Jurkat, Clone E6-1 (cell line): ENCODE measurements at regions not wholly inside any gene's neighbourhood (a gene's known extent, or its start where the extent isn't known, plus 50 kb on each side); places are given as distances from the start of the nearest gene placed in this dataset.
"Not testable (repeated sequence)": the region's sequence is repeated elsewhere in the genome, so short reads cannot be mapped to it uniquely, and the experiment has no call there.

Source experiments
- DNase-seq: peaks from one replicate; pipeline ENCODE4 v3.0.0-alpha.2; 2011; ENCODE audit warnings: low read depth, low spot score
- H3K4me3 ChIP-seq: 2 replicates; pipeline ENCODE4 v1.5.1; 2011; ENCODE audit warnings: mild to moderate bottlenecking, low read length, control low read depth, moderate library complexity

DNA sequence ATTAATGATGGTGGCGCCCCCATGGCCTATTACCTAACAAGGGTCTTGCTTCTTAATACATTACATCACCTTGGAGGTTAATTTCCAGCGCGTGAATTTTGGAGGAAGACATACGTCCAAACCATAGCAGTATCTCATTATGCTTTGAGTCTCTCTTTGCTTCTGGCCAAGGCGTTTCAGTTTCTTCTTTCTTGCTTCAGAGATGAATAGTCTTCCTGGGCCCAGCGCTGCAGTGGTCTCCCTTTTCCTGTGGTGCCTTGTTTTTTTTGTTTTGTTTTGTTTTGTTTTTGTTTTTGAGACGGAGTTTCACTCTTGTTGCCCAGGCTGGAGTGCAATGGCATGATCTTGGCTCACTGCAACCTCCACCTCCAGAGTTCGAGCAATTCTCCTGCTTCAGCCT, 268.4 kb downstream of the SOX4 start:
- no peak overlapping the region for H3K4me3 ChIP-seq
- no peak for DNase-seq

DNA sequence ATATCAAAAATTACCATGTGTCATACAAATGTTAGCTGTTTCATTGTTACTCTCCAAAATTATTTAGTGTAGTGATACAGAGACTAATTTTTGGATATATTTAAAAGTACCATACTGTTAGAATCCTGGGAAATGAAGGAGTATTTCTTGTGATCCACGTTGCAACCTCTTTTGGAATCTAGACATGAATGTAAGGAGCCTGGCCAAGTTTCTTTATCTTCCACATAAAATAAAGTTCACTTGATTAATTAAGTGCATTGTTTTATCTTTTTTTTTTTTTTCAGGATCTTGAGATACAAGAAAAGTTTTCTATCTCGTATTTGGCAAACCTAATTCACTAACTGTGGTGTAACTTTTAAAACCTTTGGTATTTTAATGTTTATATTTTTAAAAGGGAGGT, 270.7 kb downstream of the SOX4 start:
- H3K4me3 ChIP-seq: no peak overlapping the region
- DNase-seq: no peak

DNA sequence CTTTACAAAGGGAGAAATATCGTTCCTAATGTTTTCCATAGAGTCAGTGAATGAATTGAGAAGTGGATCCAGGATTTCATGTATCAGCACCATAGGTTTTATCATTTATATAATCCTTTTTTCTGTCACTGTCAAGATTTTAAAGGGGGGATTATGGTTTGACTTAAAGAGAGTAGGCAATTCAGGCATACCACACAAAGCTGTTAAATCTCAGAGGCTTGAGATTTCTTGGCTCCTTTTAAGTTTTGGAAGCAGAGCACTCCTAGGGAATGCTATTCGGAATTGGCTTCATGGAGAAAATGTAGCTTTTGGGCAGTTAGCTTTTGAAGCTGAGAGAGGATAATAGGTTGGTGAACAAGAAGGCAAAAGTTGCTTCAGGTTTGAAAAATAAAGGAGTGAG, 274.7 kb downstream of the SOX4 start:
- H3K4me3 ChIP-seq: no peak overlapping the region
- DNase-seq: no peak

DNA sequence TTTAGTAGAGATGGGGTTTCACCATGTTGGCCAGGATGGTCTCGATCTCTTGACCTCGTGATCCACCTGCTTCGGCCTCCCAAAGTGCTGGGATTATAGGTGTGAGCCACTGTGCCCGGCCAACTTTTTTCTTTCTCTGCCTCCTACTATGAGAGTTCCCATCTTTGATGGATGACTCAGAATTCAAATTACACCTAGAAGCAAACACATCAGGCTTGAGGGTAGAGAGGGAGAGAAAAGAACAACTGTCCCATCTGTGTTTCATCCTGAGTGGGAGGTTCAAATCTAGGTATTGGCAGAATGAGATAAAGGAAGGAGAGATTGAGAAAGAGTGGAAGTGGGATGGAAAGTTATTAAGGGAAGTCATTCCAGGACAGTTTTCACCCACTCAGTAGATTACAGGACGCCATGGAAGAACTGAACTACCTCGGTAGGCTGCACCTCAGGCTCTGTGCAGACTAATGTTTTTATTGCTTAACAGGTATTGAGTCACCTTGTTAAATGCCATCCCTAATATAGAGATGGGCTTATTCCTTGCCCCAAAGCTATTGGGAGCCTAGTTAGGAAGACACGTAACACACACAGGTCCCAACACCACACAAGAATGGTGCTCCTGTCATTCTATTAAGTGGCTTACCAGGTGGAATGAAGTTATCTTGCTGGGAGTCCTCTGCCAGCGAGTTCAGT, 275.7 kb downstream of the SOX4 start:
- H3K4me3 ChIP-seq: no peak overlapping the region
- DNase-seq: no peak

DNA sequence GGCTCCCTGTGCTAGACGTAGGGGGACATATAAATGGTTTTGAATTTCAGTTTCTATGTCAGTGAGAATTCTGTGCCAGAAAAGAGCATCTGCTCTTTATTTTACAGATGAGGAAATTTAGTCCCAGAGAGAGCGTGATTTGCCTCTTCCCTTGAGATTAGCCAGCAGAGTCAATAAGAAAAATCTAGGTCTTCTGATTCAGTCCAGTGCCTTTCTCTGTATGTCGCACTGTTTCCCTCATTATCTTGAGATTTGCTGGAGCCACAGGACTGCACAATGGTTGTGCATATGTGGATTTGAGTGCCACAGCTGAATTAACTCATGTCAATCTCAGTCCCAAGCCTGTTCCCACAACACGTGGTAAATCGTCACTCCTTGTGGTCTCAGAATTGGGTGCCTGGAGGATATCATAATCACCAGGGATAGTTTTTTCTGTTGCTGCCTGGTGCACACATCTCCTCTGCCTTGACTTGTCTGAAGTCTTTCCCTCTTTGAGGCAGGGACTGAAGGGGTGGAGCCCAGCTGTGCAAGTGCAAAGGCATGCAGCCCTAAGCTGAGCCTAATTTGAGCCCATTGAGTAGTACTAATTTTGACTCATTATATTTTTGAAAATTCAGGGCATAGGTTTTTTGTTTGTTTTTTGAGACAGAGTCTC, 276.7 kb downstream of the SOX4 start:
- no peak overlapping the region for H3K4me3 ChIP-seq
- peak; percentile 63 for DNase-seq

DNA sequence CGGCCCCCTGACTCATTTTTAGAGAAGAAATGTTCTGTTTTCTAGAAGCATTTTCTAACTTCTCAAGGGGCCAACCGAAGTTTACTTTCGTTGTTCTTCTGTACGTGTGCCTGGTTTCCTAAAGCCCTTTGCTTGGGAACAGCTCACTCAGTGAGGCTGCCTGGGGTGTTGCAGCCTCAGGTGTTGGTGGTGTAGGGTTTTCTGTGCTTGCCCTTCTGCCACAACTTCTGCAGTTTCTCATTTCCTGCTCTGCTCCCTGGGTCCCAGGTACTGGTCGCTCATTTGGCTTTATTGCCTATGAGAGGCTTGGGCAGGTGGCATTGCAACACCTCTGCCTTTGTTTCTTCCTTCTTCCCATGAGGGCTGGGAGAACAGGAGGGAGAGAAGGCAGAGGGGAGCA, 278.3 kb downstream of the SOX4 start:
- peak overlapping the region; percentile 40 for H3K4me3 ChIP-seq
- DNase-seq: peak; percentile 71

DNA sequence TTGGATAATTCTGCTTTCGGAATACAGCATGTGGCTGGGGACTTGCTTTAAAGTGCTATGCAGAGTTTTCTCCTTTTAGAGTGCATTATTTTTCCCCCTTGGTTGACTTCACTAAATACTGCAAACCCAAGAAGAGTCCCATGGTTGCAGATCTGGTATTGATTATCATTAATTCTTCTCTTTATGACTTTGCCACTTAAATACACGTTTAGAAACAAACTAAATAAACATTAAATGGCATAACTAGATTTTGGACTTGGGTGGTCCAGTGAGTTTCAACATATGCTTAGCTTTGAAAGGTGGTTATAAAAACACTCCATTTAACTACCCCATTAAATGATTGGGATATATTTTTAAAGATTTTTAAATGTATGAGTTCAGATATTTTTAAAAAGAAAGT, 279.2 kb downstream of the SOX4 start:
- H3K4me3 ChIP-seq: peak overlapping the region; percentile 40
- DNase-seq: no peak

DNA sequence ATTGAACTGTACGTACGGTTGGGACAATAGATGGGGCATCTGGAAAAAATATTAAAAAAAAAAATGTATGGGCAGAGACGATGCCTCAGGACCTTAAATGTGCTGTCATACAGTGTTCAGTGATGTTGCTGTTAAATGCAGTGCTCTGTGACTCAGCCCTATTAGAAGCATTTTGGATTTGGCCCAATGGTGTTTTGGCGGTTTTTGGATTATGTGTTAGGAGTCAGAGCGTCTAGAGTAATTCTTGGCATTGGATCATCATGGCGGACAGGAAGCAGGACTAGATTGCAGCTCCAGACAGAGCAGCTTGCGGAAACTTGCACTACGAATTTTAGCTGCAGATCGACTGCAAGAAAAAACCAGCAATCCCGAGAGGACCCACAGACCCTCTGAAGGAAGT, 280.0 kb downstream of the SOX4 start:
- no peak overlapping the region for H3K4me3 ChIP-seq
- DNase-seq: no peak

DNA sequence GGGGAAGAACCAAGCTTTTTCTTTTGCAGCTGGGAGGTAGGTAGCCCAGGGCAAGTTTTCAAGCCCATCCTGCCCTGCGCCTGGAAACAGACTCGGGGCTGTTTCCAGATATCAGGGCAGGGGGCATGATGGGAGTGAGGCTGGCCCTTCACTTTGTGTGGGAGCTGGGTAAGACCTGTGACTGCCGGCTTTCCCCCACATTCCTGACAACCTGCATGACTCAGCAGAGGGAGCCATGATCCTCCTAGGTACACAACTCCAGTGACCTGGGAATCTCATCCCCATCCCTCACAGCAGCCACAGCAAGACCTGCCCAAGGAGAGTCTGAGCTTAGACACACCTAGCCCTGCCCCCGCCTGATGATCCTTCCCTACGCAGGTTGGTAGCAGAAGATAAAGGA, 280.8 kb downstream of the SOX4 start:
- no peak overlapping the region for H3K4me3 ChIP-seq

DNA sequence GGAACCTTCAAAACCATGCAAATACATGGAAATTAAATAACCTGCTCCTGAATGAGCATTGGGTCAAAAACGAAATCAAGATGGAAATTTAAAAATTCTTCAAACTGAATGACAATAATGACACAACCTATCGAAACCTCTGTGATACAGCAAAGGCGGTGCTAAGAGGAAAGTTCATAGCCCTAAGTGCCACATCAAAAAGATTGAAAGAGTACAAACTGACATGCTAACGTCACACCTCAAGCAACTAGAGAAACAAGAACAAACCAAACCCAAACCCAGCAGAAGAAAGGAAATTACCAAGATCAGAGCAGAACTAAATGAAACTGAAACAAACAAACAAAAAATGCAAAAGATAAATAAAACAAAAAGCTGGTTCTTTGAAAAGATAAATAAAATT, 283.5 kb downstream of the SOX4 start:
- DNase-seq: peak; percentile 80
- not testable (repeated sequence) for H3K4me3 ChIP-seq

More for the DNA sequence above, 280.8 kb downstream of the SOX4 start:
- DNase-seq: no peak

DNA sequence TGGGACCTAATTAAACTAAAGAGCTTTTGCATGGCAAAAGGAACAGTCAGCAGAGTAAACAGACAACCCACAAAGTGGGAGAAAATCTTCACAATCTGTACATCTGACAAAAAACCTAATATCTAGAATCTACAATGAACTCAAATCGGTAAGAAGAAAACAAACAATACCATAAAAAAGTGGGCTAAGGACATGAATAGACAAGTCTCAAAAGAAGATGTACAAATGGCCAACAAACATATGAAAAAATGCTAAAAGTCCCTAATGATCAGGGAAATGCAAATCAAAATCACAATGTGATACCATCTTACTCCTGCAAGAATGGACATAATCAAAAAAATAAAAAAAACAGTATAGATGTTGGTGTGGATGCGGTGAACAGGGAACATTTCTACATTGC, 286.7 kb downstream of the SOX4 start:
- H3K4me3 ChIP-seq, DNase-seq: not testable (repeated sequence)

DNA sequence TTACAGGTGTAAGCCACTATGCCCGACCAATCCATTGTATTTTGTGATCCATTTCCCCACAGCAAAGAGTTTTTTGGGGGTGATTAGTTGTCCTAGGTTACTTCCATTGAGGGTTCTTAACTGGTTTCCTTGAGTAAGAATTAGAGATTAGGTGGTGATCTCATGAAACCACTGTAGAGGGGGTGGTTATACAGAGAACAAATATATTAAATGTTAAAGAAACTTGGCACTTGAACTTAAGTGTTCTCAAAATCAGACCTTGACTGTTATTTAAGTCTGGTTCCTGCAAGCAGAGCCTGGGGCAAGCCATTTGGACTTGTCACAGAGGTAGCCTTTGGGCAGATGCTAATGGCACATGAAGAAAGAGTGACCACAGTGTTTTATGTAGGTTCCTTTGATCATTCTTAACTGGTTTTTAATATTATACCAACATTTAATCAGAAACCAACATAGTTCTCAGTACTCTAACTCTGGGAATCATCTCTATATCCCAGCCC, 288.5 kb downstream of the SOX4 start:
- no peak for DNase-seq
- H3K4me3 ChIP-seq: no peak overlapping the region

DNA sequence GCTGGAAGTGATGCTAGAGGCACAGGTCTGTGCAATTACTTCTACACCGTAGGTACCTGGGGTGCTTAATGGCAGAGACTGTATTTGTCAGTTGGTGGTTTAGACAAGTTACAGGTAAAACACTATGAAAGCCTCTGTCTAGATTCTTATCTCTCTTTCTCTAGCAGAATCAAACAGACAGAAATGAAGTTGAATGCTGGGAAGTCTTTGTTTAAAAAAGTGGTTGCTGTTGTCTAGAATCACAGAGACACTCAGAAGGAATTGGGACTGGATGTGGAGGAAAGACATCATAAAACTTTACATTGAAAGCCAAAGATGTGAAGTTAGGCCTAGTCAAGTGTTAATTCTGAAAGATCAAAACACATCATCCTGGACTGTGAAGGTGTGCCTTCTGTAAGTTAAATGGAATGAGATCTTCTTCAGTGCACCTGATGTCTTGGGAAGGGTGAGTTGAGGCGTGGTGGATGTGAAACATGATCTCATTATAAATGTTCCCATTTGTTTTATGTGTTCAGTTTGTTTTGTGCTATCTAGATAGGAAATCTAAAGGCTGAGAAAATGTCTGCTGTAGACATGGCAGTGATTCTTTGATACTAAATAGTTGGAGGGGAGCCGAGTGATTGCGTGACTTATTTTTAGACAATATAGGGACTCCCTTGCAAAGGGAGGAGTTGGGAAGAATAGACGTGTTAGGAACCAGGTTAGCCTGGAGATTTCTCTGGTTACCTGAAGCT, 290.2 kb downstream of the SOX4 start:
- DNase-seq: peak; percentile 89

DNA sequence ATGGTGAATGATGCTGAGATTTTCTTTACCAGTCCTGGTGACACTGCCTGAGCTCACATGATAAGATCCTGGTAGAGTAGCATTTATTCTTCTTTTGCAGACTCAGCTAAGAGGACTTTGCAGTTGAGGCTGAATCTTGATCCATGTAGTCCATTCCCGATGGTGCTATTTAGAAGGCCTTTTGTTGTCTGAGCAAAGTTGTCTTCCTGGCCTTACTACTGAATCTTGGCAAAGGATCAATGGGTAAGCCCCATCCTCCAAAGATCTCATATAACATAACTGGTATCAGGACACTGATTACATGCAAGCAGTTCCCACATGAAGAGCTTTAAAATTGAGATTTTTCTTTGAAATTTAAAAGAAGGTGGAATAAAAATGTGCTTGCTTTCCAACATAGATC, 291.6 kb downstream of the SOX4 start:
- peak overlapping the region; percentile 47 for H3K4me3 ChIP-seq
- no peak for DNase-seq

More for the DNA sequence above, 290.2 kb downstream of the SOX4 start:
- peak overlapping the region; percentile 47 for H3K4me3 ChIP-seq

DNA sequence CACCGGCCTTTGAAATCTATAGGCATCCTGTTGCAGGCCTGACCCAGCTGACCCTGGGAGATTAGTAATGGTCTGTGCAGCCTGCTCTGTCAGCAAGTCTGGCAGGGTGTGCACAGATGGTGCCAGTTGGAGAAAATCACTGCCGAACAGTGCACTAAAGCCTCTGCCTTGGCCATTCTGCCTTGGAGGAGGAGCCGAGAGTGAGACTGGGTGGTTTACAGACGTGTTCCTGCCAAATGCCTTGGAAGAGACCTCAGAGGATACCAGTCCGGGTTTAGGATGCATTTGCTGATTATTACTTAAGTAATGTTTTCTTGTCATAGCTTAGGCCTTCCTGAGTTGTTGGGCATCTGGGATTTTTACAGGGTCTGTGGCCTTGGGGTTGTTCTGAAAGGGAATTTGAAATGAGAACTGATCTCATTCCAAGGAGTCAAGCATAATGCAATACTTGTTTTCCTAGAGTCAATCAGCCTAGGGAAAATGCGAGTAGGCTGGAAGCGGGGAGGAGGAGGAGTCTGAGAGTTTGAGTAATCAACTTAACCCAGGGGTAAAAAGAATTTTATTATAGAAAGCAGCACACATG, 292.1 kb downstream of the SOX4 start:
- H3K4me3 ChIP-seq: peak overlapping the region; percentile 47
- DNase-seq: no peak

DNA sequence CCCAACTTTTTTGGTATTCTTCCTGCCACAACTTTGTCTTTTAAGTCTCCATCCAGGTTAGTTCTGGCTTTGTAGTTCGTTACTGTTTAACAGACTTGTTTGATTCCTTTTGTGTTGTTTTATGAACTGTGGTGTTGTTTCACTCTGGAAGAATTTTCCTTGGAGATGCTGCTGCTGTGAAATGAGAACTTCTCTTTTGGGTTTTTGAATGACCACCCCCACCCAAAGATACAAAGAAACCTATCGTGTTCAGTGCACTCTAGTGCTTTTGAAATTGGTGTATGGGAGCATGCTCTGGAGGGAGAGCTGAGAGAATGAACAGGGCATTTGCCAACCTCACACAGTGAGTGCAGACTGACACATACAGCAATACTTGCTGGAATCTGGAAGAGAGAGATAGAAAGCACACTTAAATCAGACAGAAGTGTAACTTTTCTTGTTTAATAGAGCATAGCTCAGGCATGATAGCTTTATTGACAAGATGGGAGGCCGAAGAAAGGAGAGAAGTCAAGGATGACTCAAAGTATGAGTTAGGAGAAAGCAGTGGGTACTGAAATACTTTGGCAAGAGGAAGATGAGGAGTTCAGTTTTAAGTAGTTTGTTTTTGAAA, 293.1 kb downstream of the SOX4 start:
- DNase-seq: no peak
- H3K4me3 ChIP-seq: peak overlapping the region; percentile 47

DNA sequence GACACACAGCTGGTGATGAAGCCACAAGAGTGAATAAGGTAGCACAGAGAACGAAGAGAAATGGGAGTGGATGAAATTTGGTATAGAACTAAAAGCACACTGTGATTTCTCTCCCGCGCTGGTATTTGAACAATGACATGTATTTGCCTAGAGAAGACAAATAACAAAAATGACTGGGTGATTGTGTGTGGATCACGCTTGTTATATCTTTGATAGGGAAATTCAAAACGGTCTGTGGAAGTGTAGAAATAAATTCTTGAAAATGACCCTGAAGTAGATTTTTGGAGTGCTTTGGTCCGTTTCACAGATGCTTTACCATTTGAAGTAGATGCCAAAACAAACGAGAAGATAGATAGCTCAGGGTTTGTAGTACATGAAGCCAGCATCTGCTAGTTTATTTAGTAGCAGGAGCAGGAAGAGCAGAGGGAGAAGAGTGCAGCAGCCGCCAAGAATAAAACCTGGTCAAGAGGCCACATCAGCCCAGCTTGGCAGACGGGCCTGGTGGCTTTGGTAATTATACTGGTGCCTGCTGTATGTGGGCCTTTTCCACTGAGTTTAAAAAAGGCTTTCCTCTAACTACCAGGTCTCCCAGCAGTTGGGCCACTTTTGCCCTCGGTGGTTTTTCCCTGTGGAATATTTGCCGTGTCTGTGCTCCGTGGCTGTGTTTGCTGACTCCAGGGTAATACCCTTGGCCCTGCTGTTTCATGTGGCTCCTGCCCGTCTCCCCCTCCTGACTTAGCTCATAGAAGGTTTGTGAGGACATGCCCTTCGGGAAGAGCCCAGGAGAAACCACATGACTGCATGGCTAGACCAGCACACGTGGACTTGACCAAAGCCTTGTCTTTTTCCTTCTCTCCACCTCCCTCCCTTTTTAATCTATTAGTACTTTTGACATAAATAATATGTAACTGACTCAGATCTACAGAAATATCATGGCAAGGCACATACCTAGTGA, 294.0 kb downstream of the SOX4 start:
- H3K4me3 ChIP-seq: peak overlapping the region; percentile 47
- no peak for DNase-seq

DNA sequence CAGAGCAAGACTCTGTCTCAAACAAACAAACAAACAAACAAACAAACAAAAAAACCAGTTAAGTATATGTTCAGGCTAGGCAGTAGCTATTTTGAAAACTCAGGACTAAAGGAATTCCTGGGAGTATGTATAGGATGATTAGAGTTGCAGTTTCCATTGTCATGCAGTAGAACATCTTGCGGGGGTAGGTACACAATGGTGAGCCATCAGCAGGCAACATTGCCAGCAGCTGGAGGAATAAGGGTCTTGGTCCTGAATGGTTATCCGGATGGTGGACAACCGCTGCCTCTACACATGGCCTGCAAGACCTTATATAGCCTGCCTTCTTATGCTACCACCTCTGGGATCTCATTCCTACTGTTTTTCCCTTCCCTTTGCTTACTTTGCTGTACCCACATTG, 297.5 kb downstream of the SOX4 start:
- no peak for DNase-seq
- H3K4me3 ChIP-seq: no peak overlapping the region
